ENCODE measurements at regions not wholly inside any gene's neighbourhood (a gene's known extent, or its start where the extent isn't known, plus 50 kb on each side); places are given as distances from the start of the nearest gene placed in this dataset.

DNA sequence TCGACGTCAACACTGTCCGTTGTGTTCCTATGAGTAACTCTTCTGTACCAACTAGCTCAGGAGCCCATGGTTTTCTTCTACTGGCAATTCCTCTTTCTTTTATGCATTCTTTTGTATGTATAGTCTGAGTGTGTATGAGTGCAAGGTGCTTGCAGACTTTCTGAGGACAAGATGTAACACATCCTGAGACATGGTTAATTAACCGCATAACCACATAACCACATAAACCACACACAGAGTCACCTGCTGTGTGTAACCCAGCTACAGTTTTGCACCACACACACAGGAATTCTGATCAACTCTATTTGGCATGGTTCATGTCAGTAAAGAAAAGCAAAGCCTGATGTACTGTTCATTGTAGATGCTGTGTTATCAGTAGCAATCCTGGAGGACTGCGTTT, 98.6 kb downstream of the DACT2 start:
- no peak overlapping the region for H3K27ac ChIP-seq (ENCODE audit: low read length)

DNA sequence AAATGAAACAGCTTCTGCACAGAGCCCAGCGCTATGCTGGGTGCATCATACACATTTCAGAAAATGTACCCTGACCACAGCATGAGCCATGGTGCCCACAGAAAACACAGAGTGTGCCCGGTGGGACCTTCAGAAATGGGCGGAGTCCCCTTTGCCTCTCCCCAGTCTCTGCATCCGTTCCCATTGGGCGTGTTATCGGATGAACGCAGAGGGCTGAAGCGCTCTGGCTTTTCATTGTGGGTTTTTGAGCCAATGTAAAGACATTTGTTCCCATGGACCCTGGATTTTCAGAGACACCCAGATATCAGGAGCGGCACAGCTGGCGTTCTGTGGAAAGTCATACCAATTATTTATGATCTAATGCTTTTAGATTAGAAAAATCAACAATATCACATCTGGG, 99.8 kb downstream of the DACT2 start:
- no peaks in the 10 kb centered on the region for H3K9me3 ChIP-seq (replicated peaks; ENCODE audit: control insufficient read depth, low read depth, low read length)
- no peaks in the 10 kb centered on the region for H3K36me3 ChIP-seq (ENCODE audit: control insufficient read depth, insufficient read depth, low read length)
- 82% methylated on average over 6 of the region's 10 CpGs for WGBS (ENCODE audit: insufficient coverage)
- peaks cover 46% of the 10 kb centered on the region for H3K4me1 ChIP-seq (ENCODE audit: control insufficient read depth, insufficient read depth, low read length)
- H3K27me3 ChIP-seq (ENCODE audit: control insufficient read depth, insufficient read depth, low read length), result peaks cover 10% of the 10 kb centered on the region
- H3K27ac ChIP-seq (ENCODE audit: low read length), result peak overlapping the region; percentile 79
- H3K4me3 ChIP-seq (ENCODE audit: low read length), result no peak overlapping the region
- DNase-seq, result no peak

More for the DNA sequence above, 98.6 kb downstream of the DACT2 start:
- no CpG with 5 or more reads among the region's 5 CpGs for WGBS (ENCODE audit: insufficient coverage)
- Histone ChIP-seq H3K4me1 (ENCODE audit: control insufficient read depth, insufficient read depth, low read length) (peaks cover 55% of the 10 kb centered on the region), H3K36me3 (ENCODE audit: control insufficient read depth, insufficient read depth, low read length) (no peaks in the 10 kb centered on the region), H3K9me3 (replicated peaks; ENCODE audit: control insufficient read depth, low read depth, low read length) (no peaks in the 10 kb centered on the region), H3K4me3 (ENCODE audit: low read length) (no peak overlapping the region), H3K27me3 (ENCODE audit: control insufficient read depth, insufficient read depth, low read length) (peaks cover 12% of the 10 kb centered on the region)
- no peak for DNase-seq

DNA sequence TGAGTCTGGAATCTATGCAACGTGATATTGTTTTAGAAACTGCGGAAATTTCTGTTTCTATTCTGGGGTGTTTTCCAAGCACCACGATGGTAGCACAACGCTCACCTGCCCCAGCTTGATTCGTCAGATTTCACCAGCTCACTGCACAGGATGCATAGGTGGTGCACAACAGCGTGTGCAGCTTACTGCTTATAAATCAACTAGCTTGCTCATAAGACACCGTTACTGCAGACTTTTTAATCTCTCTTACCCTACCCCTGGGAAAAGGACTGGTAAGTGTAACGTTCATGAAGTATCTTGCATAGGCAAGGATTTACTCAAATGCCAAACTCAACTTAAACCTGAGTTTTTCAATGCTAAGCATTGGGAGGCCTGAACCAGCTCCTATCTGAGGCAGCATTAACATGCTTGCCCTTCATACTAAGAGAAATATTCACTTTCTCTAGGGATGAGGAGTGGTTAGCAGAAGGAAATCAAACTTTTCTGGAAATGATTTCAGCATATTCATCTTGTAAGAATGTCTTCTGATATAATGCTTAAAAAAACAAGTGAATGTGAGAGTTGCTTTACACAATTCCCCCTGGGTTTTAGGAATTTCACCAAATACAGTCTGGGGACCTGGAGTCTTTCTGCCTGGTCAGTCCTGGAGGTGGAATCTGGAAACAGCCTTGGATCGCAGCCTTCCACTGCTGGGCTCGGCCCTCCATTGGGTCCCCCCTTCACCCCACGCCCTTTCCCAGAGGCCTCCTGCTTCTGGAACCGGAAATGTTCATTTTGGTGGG, 100.6 kb downstream of the DACT2 start:
- DNase-seq, result peak; percentile 89
- Histone ChIP-seq H3K4me3 (ENCODE audit: low read length) (no peak overlapping the region), H3K4me1 (ENCODE audit: control insufficient read depth, insufficient read depth, low read length) (peaks cover 45% of the 10 kb centered on the region), H3K36me3 (ENCODE audit: control insufficient read depth, insufficient read depth, low read length) (no peaks in the 10 kb centered on the region), H3K27me3 (ENCODE audit: control insufficient read depth, insufficient read depth, low read length) (peaks cover 10% of the 10 kb centered on the region), H3K27ac (ENCODE audit: low read length) (peak overlapping the region; percentile 79), H3K9me3 (replicated peaks; ENCODE audit: control insufficient read depth, low read depth, low read length) (no peaks in the 10 kb centered on the region)
- WGBS (ENCODE audit: insufficient coverage), result 37% methylated on average over 6 of the region's 12 CpGs

DNA sequence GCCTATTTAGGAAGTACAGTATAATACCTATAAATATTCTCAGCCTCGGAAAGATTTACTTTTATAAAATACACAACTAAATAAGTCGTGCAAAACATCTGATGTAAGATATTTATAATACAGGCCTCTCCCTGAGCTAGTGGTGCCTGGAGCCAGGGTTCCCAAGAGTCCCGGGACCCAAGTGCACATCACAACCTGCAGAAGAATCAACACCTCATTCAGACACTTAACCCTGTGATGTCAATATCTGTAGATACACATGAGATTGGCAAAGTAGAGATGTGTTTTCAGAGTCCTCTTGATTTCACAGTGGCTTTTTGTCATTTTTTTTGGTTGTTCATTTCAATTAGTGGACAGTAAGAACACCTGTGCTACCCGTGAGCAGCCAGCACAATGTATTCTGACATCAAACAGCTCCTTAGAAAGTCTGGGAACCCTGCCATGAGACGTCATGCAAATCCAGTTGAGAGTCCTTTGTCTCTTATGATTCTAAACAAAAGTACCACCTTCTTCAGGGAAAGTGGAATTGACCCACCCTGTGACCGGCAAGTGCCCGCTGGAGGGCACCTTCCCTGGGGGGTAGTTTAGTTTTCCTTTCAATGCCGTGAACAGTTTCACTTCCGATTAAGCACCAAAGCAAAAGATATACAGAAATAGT, 101.6 kb downstream of the DACT2 start:
- H3K4me3 ChIP-seq (ENCODE audit: low read length), result no peak overlapping the region
- H3K9me3 ChIP-seq (replicated peaks; ENCODE audit: control insufficient read depth, low read depth, low read length), result no peaks in the 10 kb centered on the region
- no peaks in the 10 kb centered on the region for H3K36me3 ChIP-seq (ENCODE audit: control insufficient read depth, insufficient read depth, low read length)
- H3K27me3 ChIP-seq (ENCODE audit: control insufficient read depth, insufficient read depth, low read length), result peaks cover 10% of the 10 kb centered on the region
- peaks cover 45% of the 10 kb centered on the region for H3K4me1 ChIP-seq (ENCODE audit: control insufficient read depth, insufficient read depth, low read length)
- no peak overlapping the region for H3K27ac ChIP-seq (ENCODE audit: low read length)
- 27% methylated on average over 2 of the region's 9 CpGs for WGBS (ENCODE audit: insufficient coverage)
- peak; percentile 56 for DNase-seq

DNA sequence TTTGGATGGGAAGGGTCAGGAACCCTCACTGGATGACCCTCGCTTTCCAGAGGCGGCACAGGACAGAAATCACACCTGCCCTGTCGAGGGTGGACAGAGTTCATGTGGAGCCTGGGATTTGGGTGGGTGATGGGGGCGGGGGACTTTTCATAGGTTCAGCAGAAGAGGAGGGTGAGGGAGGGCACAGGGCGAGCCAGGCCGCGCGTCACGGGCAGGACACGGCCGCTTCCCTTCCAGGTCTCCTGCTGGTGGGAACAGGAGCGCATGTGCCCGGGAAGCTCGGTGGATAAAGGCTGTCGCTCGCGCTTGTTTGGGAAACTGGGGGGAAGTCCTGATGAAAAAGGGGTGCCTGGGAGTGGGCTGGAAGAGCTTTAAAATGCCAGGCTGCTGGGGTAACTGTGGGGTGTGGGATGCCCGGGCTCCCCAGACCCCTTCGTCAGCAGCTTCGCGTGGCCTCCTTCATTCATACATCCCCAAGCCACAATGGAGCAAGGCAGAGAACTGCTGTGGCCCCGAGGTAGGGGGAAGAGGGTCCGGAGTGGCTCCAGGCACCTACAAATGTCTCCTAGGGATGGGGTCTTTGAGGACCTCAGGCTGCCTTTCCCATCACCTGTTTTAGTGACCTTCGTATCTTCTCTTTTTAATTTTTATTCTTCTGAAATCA, 102.2 kb downstream of the DACT2 start:
- DNase-seq, result no peak
- no peaks in the 10 kb centered on the region for H3K9me3 ChIP-seq (replicated peaks; ENCODE audit: control insufficient read depth, low read depth, low read length)
- H3K4me3 ChIP-seq (ENCODE audit: low read length), result no peak overlapping the region
- peaks cover 40% of the 10 kb centered on the region for H3K4me1 ChIP-seq (ENCODE audit: control insufficient read depth, insufficient read depth, low read length)
- H3K27ac ChIP-seq (ENCODE audit: low read length), result no peak overlapping the region
- H3K27me3 ChIP-seq (ENCODE audit: control insufficient read depth, insufficient read depth, low read length), result peaks cover 10% of the 10 kb centered on the region
- no peaks in the 10 kb centered on the region for H3K36me3 ChIP-seq (ENCODE audit: control insufficient read depth, insufficient read depth, low read length)
- 96% methylated on average over 13 of the region's 24 CpGs for WGBS (ENCODE audit: insufficient coverage)

DNA sequence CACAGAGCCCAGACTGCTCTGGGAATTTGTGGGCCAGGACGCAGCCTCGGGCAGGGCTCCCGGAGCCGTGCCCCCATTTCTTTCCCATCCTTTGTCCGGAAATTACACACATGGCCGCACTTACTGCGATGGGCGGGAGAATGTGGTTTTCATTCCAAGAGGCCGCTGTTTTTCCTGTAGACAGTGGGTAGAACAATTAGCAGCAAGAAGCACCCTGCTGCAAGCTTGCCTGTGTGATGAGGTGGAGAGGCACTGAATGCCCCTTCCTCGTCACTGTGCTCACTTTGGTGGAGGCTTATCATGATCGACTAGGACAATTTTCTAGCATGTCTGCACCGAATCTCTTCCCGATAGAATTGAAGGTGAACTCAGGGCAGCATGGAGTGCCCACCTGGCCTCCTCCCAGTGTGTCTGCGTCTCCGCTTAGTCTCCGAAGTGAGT, 102.8 kb downstream of the DACT2 start:
- no peak overlapping the region for H3K4me3 ChIP-seq (ENCODE audit: low read length)
- H3K9me3 ChIP-seq (replicated peaks; ENCODE audit: control insufficient read depth, low read depth, low read length), result no peaks in the 10 kb centered on the region
- DNase-seq, result peak; percentile 51
- H3K27me3 ChIP-seq (ENCODE audit: control insufficient read depth, insufficient read depth, low read length), result peaks cover 10% of the 10 kb centered on the region
- no peak overlapping the region for H3K27ac ChIP-seq (ENCODE audit: low read length)
- no peaks in the 10 kb centered on the region for H3K36me3 ChIP-seq (ENCODE audit: control insufficient read depth, insufficient read depth, low read length)
- WGBS (ENCODE audit: insufficient coverage), result 48% methylated on average over 9 of the region's 16 CpGs
- peaks cover 34% of the 10 kb centered on the region for H3K4me1 ChIP-seq (ENCODE audit: control insufficient read depth, insufficient read depth, low read length)

DNA sequence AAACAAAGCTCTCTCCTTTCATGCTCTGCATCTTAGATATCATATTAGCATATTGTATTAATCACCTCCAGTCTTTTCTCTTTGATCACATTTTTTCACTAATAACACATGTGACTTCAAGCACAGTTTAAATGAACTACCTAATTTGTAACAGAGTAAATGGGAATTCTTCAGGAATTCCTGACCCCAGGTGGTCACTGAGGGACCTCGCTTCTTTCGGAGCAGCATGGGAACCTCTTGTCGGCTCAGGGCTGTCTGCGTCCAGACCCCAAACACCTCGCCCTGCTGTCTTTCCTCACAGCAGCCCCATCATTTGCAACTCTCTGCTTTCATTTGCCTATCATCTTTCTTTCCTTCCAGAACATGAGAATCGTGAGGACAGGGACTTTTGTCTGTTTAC, 103.5 kb downstream of the DACT2 start:
- H3K9me3 ChIP-seq (replicated peaks; ENCODE audit: control insufficient read depth, low read depth, low read length), result no peaks in the 10 kb centered on the region
- 57% methylated on average over 5 of the region's 6 CpGs for WGBS (ENCODE audit: insufficient coverage)

DNA sequence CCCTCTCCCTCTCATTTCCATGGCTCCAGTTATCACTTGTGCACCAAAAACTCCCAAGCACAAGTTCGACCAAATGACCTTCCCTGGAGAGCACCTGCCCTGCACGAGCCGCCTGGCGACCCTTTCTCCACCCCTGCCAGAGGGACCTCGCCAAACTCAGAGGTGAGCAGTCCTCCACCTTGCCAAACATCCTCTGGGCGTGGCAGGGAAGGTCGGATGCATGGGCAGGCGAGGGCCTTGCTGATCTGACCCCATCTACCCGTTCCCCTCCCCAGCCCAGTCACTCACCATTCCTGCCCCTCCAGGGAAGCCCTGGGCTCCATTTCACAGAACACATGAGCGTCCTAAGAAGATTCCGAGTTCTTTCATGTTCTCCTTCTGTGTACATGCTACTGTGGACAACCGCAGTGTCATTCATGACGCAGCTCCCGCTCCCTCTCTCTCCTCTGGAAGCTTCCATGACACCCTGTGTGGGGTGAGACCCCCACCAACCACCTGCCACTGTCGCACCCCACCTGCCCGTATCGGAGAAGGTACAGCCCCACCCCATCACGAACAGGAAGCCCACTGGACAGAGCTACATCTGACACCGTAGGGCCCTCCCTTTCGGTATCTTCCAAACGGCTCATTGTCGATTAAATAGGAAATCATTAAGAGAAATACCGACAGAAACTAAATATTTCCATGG, 104.3 kb downstream of the DACT2 start:
- Histone ChIP-seq H3K4me3 (ENCODE audit: low read length) (no peak overlapping the region), H3K36me3 (ENCODE audit: control insufficient read depth, insufficient read depth, low read length) (no peaks in the 10 kb centered on the region), H3K27ac (ENCODE audit: low read length) (no peak overlapping the region), H3K9me3 (replicated peaks; ENCODE audit: control insufficient read depth, low read depth, low read length) (no peaks in the 10 kb centered on the region), H3K4me1 (ENCODE audit: control insufficient read depth, insufficient read depth, low read length) (peaks cover 32% of the 10 kb centered on the region), H3K27me3 (ENCODE audit: control insufficient read depth, insufficient read depth, low read length) (peaks cover 10% of the 10 kb centered on the region)
- 85% methylated on average over 22 of the region's 23 CpGs for WGBS (ENCODE audit: insufficient coverage)
- no peak for DNase-seq

More for the DNA sequence above, 103.5 kb downstream of the DACT2 start:
- Histone ChIP-seq H3K4me1 (ENCODE audit: control insufficient read depth, insufficient read depth, low read length) (peaks cover 28% of the 10 kb centered on the region), H3K27me3 (ENCODE audit: control insufficient read depth, insufficient read depth, low read length) (peaks cover 10% of the 10 kb centered on the region), H3K27ac (ENCODE audit: low read length) (no peak overlapping the region), H3K36me3 (ENCODE audit: control insufficient read depth, insufficient read depth, low read length) (no peaks in the 10 kb centered on the region), H3K4me3 (ENCODE audit: low read length) (no peak overlapping the region)
- no peak for DNase-seq

DNA sequence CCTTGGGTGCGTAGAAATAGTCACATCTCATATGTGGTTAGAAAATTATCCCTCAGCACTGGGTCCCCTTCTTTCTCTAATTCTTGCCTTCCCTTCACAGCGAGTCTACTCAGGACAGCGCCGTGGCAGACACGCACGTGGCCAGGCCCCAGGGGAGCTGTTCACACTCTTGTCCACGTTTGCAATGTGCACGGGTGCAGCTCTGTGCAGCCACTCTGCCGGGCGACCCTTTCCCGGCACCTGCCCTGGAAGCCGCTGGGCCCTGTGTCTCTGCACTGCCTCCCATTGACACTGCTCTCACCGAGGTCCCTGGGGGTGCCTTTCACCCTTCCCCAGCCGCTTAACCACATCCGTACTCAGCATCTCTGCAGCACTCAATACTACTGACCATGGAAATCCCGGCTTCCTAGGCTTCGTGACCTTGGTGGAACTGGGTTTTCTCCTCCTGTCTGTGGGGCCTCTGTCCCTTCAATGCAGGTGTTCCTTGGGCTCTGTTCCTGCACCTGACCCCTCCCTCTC, 104.9 kb downstream of the DACT2 start:
- Histone ChIP-seq H3K36me3 (ENCODE audit: control insufficient read depth, insufficient read depth, low read length) (no peaks in the 10 kb centered on the region), H3K27ac (ENCODE audit: low read length) (no peak overlapping the region), H3K9me3 (replicated peaks; ENCODE audit: control insufficient read depth, low read depth, low read length) (no peaks in the 10 kb centered on the region), H3K27me3 (ENCODE audit: control insufficient read depth, insufficient read depth, low read length) (peaks cover 10% of the 10 kb centered on the region), H3K4me3 (ENCODE audit: low read length) (no peak overlapping the region), H3K4me1 (ENCODE audit: control insufficient read depth, insufficient read depth, low read length) (peaks cover 29% of the 10 kb centered on the region)
- 80% methylated on average over 17 of the region's 17 CpGs for WGBS (ENCODE audit: insufficient coverage)
- DNase-seq, result no peak
